Neural progenitor cell (in vitro differentiated cells): ENCODE measurements at regions not wholly inside any gene's neighbourhood (a gene's known extent, or its start where the extent isn't known, plus 50 kb on each side); places are given as distances from the start of the nearest gene placed in this dataset.
A peak's percentile ranks its signal among the peaks of the same experiment; 100 is the strongest.

ENCODE experiments used
- DNase-seq: peaks from one replicate; pipeline ENCODE4 v3.0.0-alpha.2; 2016; ENCODE audit warnings: low spot score
- H2AFZ ChIP-seq: fragments of 200-600 bp; sonication (generic); replicated peaks from 2 replicates; pipeline ENCODE4 v1.6.1; 2016; ENCODE audit warnings: antibody characterized with exemption
- H3F3A ChIP-seq: fragments of 200-600 bp; sonication (generic); 2 replicates; pipeline ENCODE4 v1.6.1; 2016; ENCODE audit warnings: antibody characterized with exemption, low read depth
- H3K27ac ChIP-seq: fragments of 200-600 bp; sonication (generic); 2 replicates; pipeline ENCODE4 v1.5.1; 2016; ENCODE audit warnings: mild to moderate bottlenecking
- H3K27me3 ChIP-seq: fragments of 200-600 bp; sonication (generic); 2 replicates; pipeline ENCODE4 v1.6.1; 2016; ENCODE audit warnings: mild to moderate bottlenecking, moderate library complexity
- H3K36me3 ChIP-seq: fragments of 200-600 bp; sonication (generic); 2 replicates; pipeline ENCODE4 v1.5.1; 2016
- H3K4me1 ChIP-seq: fragments of 200-600 bp; sonication (generic); 2 replicates; pipeline ENCODE4 v1.6.1; 2016; ENCODE audit warnings: mixed run types
- H3K4me2 ChIP-seq: fragments of 200-600 bp; sonication (generic); 2 replicates; pipeline ENCODE4 v1.6.1; 2016
- H3K4me3 ChIP-seq: fragments of 200-600 bp; sonication (generic); 2 replicates; pipeline ENCODE4 v1.5.1; 2016
- H3K79me2 ChIP-seq: fragments of 200-600 bp; sonication (generic); 2 replicates; pipeline ENCODE4 v1.6.1; 2016; ENCODE audit warnings: low read depth
- H3K9ac ChIP-seq: fragments of 200-600 bp; sonication (generic); 2 replicates; pipeline ENCODE4 v1.6.1; 2016
- H3K9me3 ChIP-seq: fragments of 200-600 bp; sonication (generic); 2 replicates; pipeline ENCODE4 v1.5.1; 2016; ENCODE audit warnings: low read depth
- H4K20me1 ChIP-seq: fragments of 200-600 bp; sonication (generic); 2 replicates; pipeline ENCODE4 v1.6.1; 2016; ENCODE audit warnings: low read depth
- H3K27ac Mint-ChIP-seq: 3 replicates; pipeline ENCODE4 v1.8.0; 2021; ENCODE audit warnings: mixed read lengths
- H3K27me3 Mint-ChIP-seq: 2 replicates; pipeline ENCODE4 v1.8.0; 2022; ENCODE audit warnings: low read depth, mild to moderate bottlenecking, inconsistent platforms, moderate library complexity, mixed read lengths; ENCODE audit not compliant: insufficient read depth
- H3K36me3 Mint-ChIP-seq: 3 replicates; pipeline ENCODE4 v1.8.0; 2021; ENCODE audit warnings: mixed read lengths
- H3K4me1 Mint-ChIP-seq: 3 replicates; pipeline ENCODE4 v1.8.0; 2021; ENCODE audit warnings: mixed read lengths
- H3K4me3 Mint-ChIP-seq: 3 replicates; pipeline ENCODE4 v1.8.0; 2021; ENCODE audit warnings: mild to moderate bottlenecking, moderate library complexity, mixed read lengths
- H3K9me3 Mint-ChIP-seq: 3 replicates; pipeline ENCODE4 v1.8.0; 2020; ENCODE audit warnings: mixed read lengths
- CTCF ChIP-seq: fragments of 200-600 bp; sonication (generic); IDR thresholded peaks from 2 replicates; pipeline ENCODE4 v1.5.1; 2017; ENCODE audit warnings: antibody characterized with exemption, mild to moderate bottlenecking
- EZH2 ChIP-seq: fragments of 200-600 bp; sonication (generic); IDR thresholded peaks from 2 replicates; pipeline ENCODE4 v1.6.1; 2017; ENCODE audit warnings: antibody characterized with exemption, mild to moderate bottlenecking, moderate library complexity
- EZH2phosphoT487 ChIP-seq: fragments of 200-600 bp; sonication (generic); IDR thresholded peaks from 2 replicates; pipeline ENCODE4 v1.6.1; 2017; ENCODE audit warnings: antibody characterized with exemption

GRCh38 chr3:177295116-177295515, 97.8 kb upstream of the TBL1XR1 start:
- Histone ChIP-seq H2AFZ (no peak overlapping the region), H3F3A (no peaks in the 10 kb centered on the region), H3K27ac (no peak overlapping the region), H4K20me1 (no peaks in the 10 kb centered on the region), H3K4me2 (no peak overlapping the region), H3K9me3 (no peaks in the 10 kb centered on the region), H3K4me1 (no peaks in the 10 kb centered on the region), H3K27me3 (no peaks in the 10 kb centered on the region), H3K79me2 (no peaks in the 10 kb centered on the region), H3K4me3 (no peak overlapping the region), H3K36me3 (no peaks in the 10 kb centered on the region), H3K9ac (no peak overlapping the region)
- Mint-ChIP-seq H3K27ac (no peak overlapping the region), H3K4me3 (no peak overlapping the region), H3K4me1 (peaks cover 3% of the 10 kb centered on the region), H3K36me3 (no peaks in the 10 kb centered on the region), H3K27me3 (peaks cover 6% of the 10 kb centered on the region), H3K9me3 (no peaks in the 10 kb centered on the region)
- TF ChIP-seq EZH2phosphoT487 (no peak), EZH2 (no peak), CTCF (no peak)
- DNase-seq: no peak

GRCh38 chr3:177299250-177299649, 102.0 kb upstream of the TBL1XR1 start:
- Mint-ChIP-seq H3K36me3 (no peaks in the 10 kb centered on the region), H3K27ac (no peak overlapping the region), H3K4me3 (no peak overlapping the region), H3K27me3 (peaks cover 7% of the 10 kb centered on the region), H3K9me3 (no peaks in the 10 kb centered on the region), H3K4me1 (peaks cover 12% of the 10 kb centered on the region)
- Histone ChIP-seq H3K4me2 (no peak overlapping the region), H3K9me3 (no peaks in the 10 kb centered on the region), H3K9ac (no peak overlapping the region), H3K79me2 (no peaks in the 10 kb centered on the region), H4K20me1 (no peaks in the 10 kb centered on the region), H3K4me1 (no peaks in the 10 kb centered on the region), H3K27ac (no peak overlapping the region), H3K36me3 (no peaks in the 10 kb centered on the region), H3K4me3 (no peak overlapping the region), H3K27me3 (no peaks in the 10 kb centered on the region), H2AFZ (no peak overlapping the region), H3F3A (no peaks in the 10 kb centered on the region)
- TF ChIP-seq EZH2 (no peak), CTCF (no peak), EZH2phosphoT487 (no peak)
- no peak for DNase-seq

GRCh38 chr3:177300039-177300833, 103.0 kb upstream of the TBL1XR1 start:
- no peak for TF ChIP-seq EZH2phosphoT487
- TF ChIP-seq CTCF: no peak
- no peak for TF ChIP-seq EZH2
- Mint-ChIP-seq H3K9me3 (no peaks in the 10 kb centered on the region), H3K36me3 (no peaks in the 10 kb centered on the region), H3K27me3 (peaks cover 7% of the 10 kb centered on the region), H3K27ac (peak overlapping the region; percentile 74), H3K4me3 (no peak overlapping the region), H3K4me1 (peaks cover 12% of the 10 kb centered on the region)
- Histone ChIP-seq H3K9me3 (no peaks in the 10 kb centered on the region), H3K4me1 (no peaks in the 10 kb centered on the region), H3K4me2 (no peak overlapping the region), H3K4me3 (no peak overlapping the region), H3K27me3 (no peaks in the 10 kb centered on the region), H3K36me3 (no peaks in the 10 kb centered on the region), H3K79me2 (no peaks in the 10 kb centered on the region), H4K20me1 (no peaks in the 10 kb centered on the region), H3K27ac (no peak overlapping the region), H2AFZ (peak overlapping the region; percentile 45), H3K9ac (no peak overlapping the region), H3F3A (no peaks in the 10 kb centered on the region)
- DNase-seq: peak; percentile 14
